H9 (cell line): ENCODE measurements at regions not wholly inside any gene's neighbourhood (a gene's known extent, or its start where the extent isn't known, plus 50 kb on each side); places are given as distances from the start of the nearest gene placed in this dataset.

ENCODE experiments used
- DNase-seq: peaks from one replicate; pipeline ENCODE4 v3.0.0-alpha.2; 2017
- H2AFZ ChIP-seq: one replicate; pipeline ENCODE4 v1.6.1; 2013; ENCODE audit warnings: mild to moderate bottlenecking, low read length, control low read depth, moderate library complexity
- H2AK5ac ChIP-seq: 2 replicates; pipeline ENCODE4 v1.6.1; 2013; ENCODE audit warnings: low read length, control low read depth, mixed read lengths; ENCODE audit not compliant: insufficient read length
- H2BK120ac ChIP-seq: one replicate; pipeline ENCODE4 v1.6.1; 2013; ENCODE audit warnings: low read depth, mild to moderate bottlenecking, low read length, control low read depth, inconsistent platforms; ENCODE audit not compliant: poor library complexity, severe bottlenecking
- H2BK12ac ChIP-seq: 2 replicates; pipeline ENCODE4 v1.6.1; 2013; ENCODE audit warnings: low read length, control low read depth, mixed read lengths, low read depth; ENCODE audit not compliant: insufficient read length
- H2BK15ac ChIP-seq: 2 replicates; pipeline ENCODE4 v1.6.1; 2013; ENCODE audit warnings: low read depth, low read length, control low read depth
- H2BK20ac ChIP-seq: one replicate; pipeline ENCODE4 v1.6.1; 2013; ENCODE audit warnings: low read depth, mild to moderate bottlenecking, low read length, control low read depth, inconsistent platforms; ENCODE audit not compliant: poor library complexity, severe bottlenecking
- H2BK5ac ChIP-seq: 2 replicates; pipeline ENCODE4 v1.6.1; 2013; ENCODE audit warnings: low read length, control low read depth, mixed read lengths; ENCODE audit not compliant: insufficient read length
- H3K14ac ChIP-seq: 2 replicates; pipeline ENCODE4 v1.6.1; 2013; ENCODE audit warnings: low read length, control low read depth; ENCODE audit not compliant: insufficient read depth
- H3K18ac ChIP-seq: 2 replicates; pipeline ENCODE4 v1.6.1; 2013; ENCODE audit warnings: low read depth, mild to moderate bottlenecking, mixed read lengths, low read length, control low read depth; ENCODE audit not compliant: insufficient read length
- H3K23ac ChIP-seq: 2 replicates; pipeline ENCODE4 v1.6.1; 2013; ENCODE audit warnings: low read length, control low read depth, mixed read lengths, low read depth; ENCODE audit not compliant: insufficient read length
- H3K23me2 ChIP-seq: 2 replicates; pipeline ENCODE4 v1.6.1; 2013; ENCODE audit warnings: low read depth, mild to moderate bottlenecking, mixed read lengths, low read length, control low read depth; ENCODE audit not compliant: insufficient read length, poor library complexity, severe bottlenecking
- H3K27ac ChIP-seq: 2 replicates; pipeline ENCODE4 v1.5.1; 2013; ENCODE audit warnings: low read length, control low read depth, mixed read lengths, low read depth; ENCODE audit not compliant: insufficient read length
- H3K27me3 ChIP-seq: 2 replicates; pipeline ENCODE4 v1.6.1; 2013; ENCODE audit warnings: low read length, control low read depth, inconsistent platforms; ENCODE audit not compliant: insufficient read depth
- H3K4ac ChIP-seq: 2 replicates; pipeline ENCODE4 v1.6.1; 2013; ENCODE audit warnings: low read depth, mild to moderate bottlenecking, control low read depth, inconsistent platforms, low read length, moderate library complexity
- H3K4me1 ChIP-seq: 2 replicates; pipeline ENCODE4 v1.6.1; 2013; ENCODE audit warnings: low read length, control low read depth, inconsistent platforms; ENCODE audit not compliant: insufficient read depth
- H3K4me2 ChIP-seq: 2 replicates; pipeline ENCODE4 v1.6.1; 2013; ENCODE audit warnings: low read length, control low read depth, mixed read lengths; ENCODE audit not compliant: insufficient read length, insufficient read depth
- H3K56ac ChIP-seq: 2 replicates; pipeline ENCODE4 v1.6.1; 2013; ENCODE audit warnings: low read depth, mild to moderate bottlenecking, mixed read lengths, low read length, control low read depth; ENCODE audit not compliant: insufficient read length
- H3K79me1 ChIP-seq: 2 replicates; pipeline ENCODE4 v1.6.1; 2013; ENCODE audit warnings: low read depth, mild to moderate bottlenecking, moderate library complexity, low read length, control low read depth, inconsistent platforms; ENCODE audit not compliant: insufficient read depth, poor library complexity, severe bottlenecking
- H3K79me2 ChIP-seq: 2 replicates; pipeline ENCODE4 v1.6.1; 2013; ENCODE audit warnings: low read length, control low read depth, inconsistent platforms; ENCODE audit not compliant: insufficient read depth
- H3K9ac ChIP-seq: 2 replicates; pipeline ENCODE4 v1.6.1; 2013; ENCODE audit warnings: low read length, control low read depth, mixed read lengths; ENCODE audit not compliant: insufficient read length; ENCODE audit errors: extremely low read depth
- H3K9me3 ChIP-seq: one replicate; pipeline ENCODE4 v1.6.1; 2013; ENCODE audit warnings: low read depth, low read length, inconsistent platforms; ENCODE audit not compliant: control insufficient read depth
- H3T11ph ChIP-seq: one replicate; pipeline ENCODE4 v1.6.1; 2013; ENCODE audit warnings: mild to moderate bottlenecking, low read length, control low read depth, inconsistent platforms
- H4K20me1 ChIP-seq: one replicate; pipeline ENCODE4 v1.6.1; 2013; ENCODE audit not compliant: control insufficient read depth, insufficient read length, insufficient read depth
- H4K5ac ChIP-seq: 2 replicates; pipeline ENCODE4 v1.6.1; 2013; ENCODE audit warnings: low read depth, mild to moderate bottlenecking, mixed read lengths, low read length, control low read depth; ENCODE audit not compliant: insufficient read length
- H4K8ac ChIP-seq: replicated peaks from 2 replicates; pipeline ENCODE4 v1.6.1; 2013; ENCODE audit warnings: low read length, control low read depth, mixed read lengths, low read depth; ENCODE audit not compliant: insufficient read length
- H4K91ac ChIP-seq: 2 replicates; pipeline ENCODE4 v1.6.1; 2013; ENCODE audit warnings: low read depth, mild to moderate bottlenecking, moderate library complexity, mixed read lengths, low read length, control low read depth; ENCODE audit not compliant: insufficient read length
- H3K27ac Mint-ChIP-seq, 3 experiments: 2 replicates in 2 of 3; 3 replicates in 1 of 3; pipeline ENCODE4 v1.8.0; 2020 to 2021; ENCODE audit warnings: mixed read lengths in 3 of 3, mild to moderate bottlenecking in 1 of 3, moderate library complexity in 1 of 3
- H3K27me3 Mint-ChIP-seq: 2 replicates; pipeline ENCODE4 v1.8.0; 2021; ENCODE audit warnings: low read depth, mild to moderate bottlenecking, moderate library complexity, mixed read lengths
- H3K36me3 Mint-ChIP-seq, 3 experiments: 2 replicates in 2 of 3; 3 replicates in 1 of 3; pipeline ENCODE4 v1.8.0; 2020 to 2021; ENCODE audit warnings: low read depth in 3 of 3, mixed read lengths in 3 of 3; ENCODE audit not compliant: insufficient read depth in 1 of 3
- H3K4me1 Mint-ChIP-seq, 2 experiments: 2 replicates each; pipeline ENCODE4 v1.8.0; 2020; ENCODE audit warnings: mixed read lengths in 2 of 2
- H3K4me3 Mint-ChIP-seq, 2 experiments: 2 replicates in 1 of 2; 3 replicates in 1 of 2; pipeline ENCODE4 v1.8.0; 2020 to 2021; ENCODE audit warnings: mild to moderate bottlenecking in 2 of 2, mixed read lengths in 2 of 2, moderate library complexity in 1 of 2
- H3K9me3 Mint-ChIP-seq, 2 experiments: 2 replicates in 1 of 2; 3 replicates in 1 of 2; pipeline ENCODE4 v1.8.0; 2020; ENCODE audit warnings: mild to moderate bottlenecking in 2 of 2, mixed read lengths in 2 of 2, moderate library complexity in 1 of 2
- WGBS: extraction: QIAGEN DNeasy Blood & Tissue Kit; methylation state at CpG from one replicate; pipeline ENCODE4 v1.1.7; 2013; ENCODE audit warnings: missing lambda C conversion rate, low lambda C conversion rate, mixed read lengths; ENCODE audit not compliant: insufficient read length; ENCODE audit errors: extremely low coverage; 5-methylcytosine and 5-hydroxymethylcytosine counted together
- TF ChIP-seq, protein P1 (sequence below): fragments of 200-600 bp; sonication (generic); conservative IDR thresholded peaks from 3 replicates; pipeline ENCODE4 v1.8.0; 2021; ENCODE audit warnings: antibody characterized with exemption, mild to moderate bottlenecking

DNA sequence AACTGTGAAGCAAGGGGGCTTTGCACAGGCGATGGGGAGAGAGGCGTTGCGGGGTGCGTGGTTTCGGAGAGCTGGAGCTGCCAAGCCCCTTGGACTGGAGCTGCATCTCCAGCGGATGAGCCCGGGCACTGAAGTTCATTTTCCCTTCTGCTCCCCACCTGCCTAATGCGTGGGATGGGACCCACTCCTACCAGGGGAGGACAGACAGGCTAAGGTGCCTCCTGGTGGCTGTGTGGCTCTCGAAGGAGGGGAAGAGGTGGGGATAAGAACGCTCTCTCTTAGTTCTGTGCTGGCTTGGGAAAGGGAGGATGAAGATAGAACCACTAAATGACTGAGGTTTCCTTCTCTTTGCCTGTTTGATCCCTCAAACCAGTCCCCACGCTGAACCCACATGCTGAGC lies 177.6 kb upstream of the PITRM1 start:
- Mint-ChIP-seq H3K4me1 (peaks cover 0 to 3% of the 10 kb centered on the region in 2 experiments; a peak in 2 of 4 replicates), H3K4me3 (no peak overlapping the region), H3K27me3 (0 out of 2 replicates have a peak, but pooled peaks cover 2% of the 10 kb centered on the region), H3K36me3 (peaks cover 0 to 2% (median 0%) of the 10 kb centered on the region in 3 experiments; a peak in 1 of 7 replicates), H3K27ac (0 out of 7 replicates have a peak overlapping the region, but pooled peaks of 1 of the 3 experiments have one; percentile 16), H3K9me3 (peaks cover 0 to 10% of the 10 kb centered on the region in 2 experiments; a peak in 2 of 5 replicates)
- no peak for DNase-seq
- H3K79me1 ChIP-seq = no peaks in the 10 kb centered on the region
- H2BK20ac ChIP-seq = no peak overlapping the region
- no peak overlapping the region for H3K23ac ChIP-seq
- H3K79me2 ChIP-seq = no peaks in the 10 kb centered on the region
- TF ChIP-seq, protein P1, sequence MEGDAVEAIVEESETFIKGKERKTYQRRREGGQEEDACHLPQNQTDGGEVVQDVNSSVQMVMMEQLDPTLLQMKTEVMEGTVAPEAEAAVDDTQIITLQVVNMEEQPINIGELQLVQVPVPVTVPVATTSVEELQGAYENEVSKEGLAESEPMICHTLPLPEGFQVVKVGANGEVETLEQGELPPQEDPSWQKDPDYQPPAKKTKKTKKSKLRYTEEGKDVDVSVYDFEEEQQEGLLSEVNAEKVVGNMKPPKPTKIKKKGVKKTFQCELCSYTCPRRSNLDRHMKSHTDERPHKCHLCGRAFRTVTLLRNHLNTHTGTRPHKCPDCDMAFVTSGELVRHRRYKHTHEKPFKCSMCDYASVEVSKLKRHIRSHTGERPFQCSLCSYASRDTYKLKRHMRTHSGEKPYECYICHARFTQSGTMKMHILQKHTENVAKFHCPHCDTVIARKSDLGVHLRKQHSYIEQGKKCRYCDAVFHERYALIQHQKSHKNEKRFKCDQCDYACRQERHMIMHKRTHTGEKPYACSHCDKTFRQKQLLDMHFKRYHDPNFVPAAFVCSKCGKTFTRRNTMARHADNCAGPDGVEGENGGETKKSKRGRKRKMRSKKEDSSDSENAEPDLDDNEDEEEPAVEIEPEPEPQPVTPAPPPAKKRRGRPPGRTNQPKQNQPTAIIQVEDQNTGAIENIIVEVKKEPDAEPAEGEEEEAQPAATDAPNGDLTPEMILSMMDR = peak; percentile 48; the same call in 2 of the 3 replicates
- H3K18ac ChIP-seq = no peak overlapping the region
- no peak overlapping the region for H3K4me2 ChIP-seq
- H2BK5ac ChIP-seq = no peak overlapping the region
- H4K20me1 ChIP-seq = no peaks in the 10 kb centered on the region
- no peaks in the 10 kb centered on the region for H3K9me3 ChIP-seq
- H3K9ac ChIP-seq = no peak overlapping the region
- H4K5ac ChIP-seq = no peak overlapping the region
- H3K4ac ChIP-seq = no peak overlapping the region
- H4K91ac ChIP-seq = no peak overlapping the region
- H3K27me3 ChIP-seq = no peaks in the 10 kb centered on the region
- H2BK120ac ChIP-seq = no peak overlapping the region
- H2BK15ac ChIP-seq = no peak overlapping the region
- no CpG with 5 or more reads among the region's 11 CpGs for WGBS
- H3K14ac ChIP-seq = no peak overlapping the region
- no peak overlapping the region for H3K27ac ChIP-seq
- no peak overlapping the region for H2BK12ac ChIP-seq
- H2AFZ ChIP-seq = no peak overlapping the region
- H3T11ph ChIP-seq = no peak overlapping the region
- H3K4me1 ChIP-seq = no peaks in the 10 kb centered on the region
- no peaks in the 10 kb centered on the region for H3K23me2 ChIP-seq
- H2AK5ac ChIP-seq = no peak overlapping the region
- H3K56ac ChIP-seq = no peak overlapping the region
- H4K8ac ChIP-seq = no peak overlapping the region
